Mesenchymal stem cell (in vitro differentiated cells and primary cell): ENCODE measurements at regions not wholly inside any gene's neighbourhood (a gene's known extent, or its start where the extent isn't known, plus 50 kb on each side); places are given as distances from the start of the nearest gene placed in this dataset.

Experiments
- DNase-seq: peaks from one replicate; pipeline ENCODE4 v3.0.0-alpha.2; 2013
- H2AFZ ChIP-seq: one replicate; pipeline ENCODE4 v1.6.1; 2013; ENCODE audit warnings: low read depth, mild to moderate bottlenecking, control low read depth, inconsistent platforms, low read length, moderate library complexity
- H2AK5ac ChIP-seq: 2 replicates; pipeline ENCODE4 v1.6.1; 2013; ENCODE audit warnings: low read length, moderate library complexity, mild to moderate bottlenecking, inconsistent platforms; ENCODE audit not compliant: severe bottlenecking
- H2BK120ac ChIP-seq: one replicate; pipeline ENCODE4 v1.6.1; 2013; ENCODE audit warnings: low read depth, mild to moderate bottlenecking, inconsistent platforms, low read length, moderate library complexity
- H2BK12ac ChIP-seq, 2 experiments: one replicate each; pipeline ENCODE4 v1.6.1; 2013; ENCODE audit warnings: inconsistent platforms in 2 of 2, low read length in 2 of 2, mild to moderate bottlenecking in 2 of 2, moderate library complexity in 2 of 2, control low read depth in 1 of 2
- H2BK15ac ChIP-seq: one replicate; pipeline ENCODE4 v1.6.1; 2013; ENCODE audit warnings: mild to moderate bottlenecking, low read depth, inconsistent platforms; ENCODE audit not compliant: poor library complexity, severe bottlenecking
- H2BK5ac ChIP-seq: 2 replicates; pipeline ENCODE4 v1.6.1; 2013; ENCODE audit warnings: low read depth, mild to moderate bottlenecking, low read length, control low read depth, inconsistent platforms; ENCODE audit not compliant: poor library complexity, severe bottlenecking
- H3K14ac ChIP-seq, 2 experiments: one replicate each; pipeline ENCODE4 v1.6.1; 2013; ENCODE audit warnings: inconsistent platforms in 2 of 2, low read length in 2 of 2, control low read depth in 1 of 2, mild to moderate bottlenecking in 1 of 2, moderate library complexity in 1 of 2
- H3K18ac ChIP-seq, 2 experiments: one replicate each; pipeline ENCODE4 v1.6.1; 2013; ENCODE audit warnings: inconsistent platforms in 2 of 2, low read length in 2 of 2, control low read depth in 1 of 2, low read depth in 1 of 2, mild to moderate bottlenecking in 1 of 2
- H3K23ac ChIP-seq, 2 experiments: one replicate each; pipeline ENCODE4 v1.6.1; 2013; ENCODE audit warnings: inconsistent platforms in 2 of 2, low read length in 2 of 2, mild to moderate bottlenecking in 2 of 2, moderate library complexity in 2 of 2, control low read depth in 1 of 2
- H3K27ac ChIP-seq: 2 replicates; pipeline ENCODE4 v1.5.1; 2013; ENCODE audit warnings: mild to moderate bottlenecking, moderate library complexity, low read length, control low read depth, inconsistent platforms; ENCODE audit not compliant: poor library complexity, severe bottlenecking
- H3K27me3 ChIP-seq, 2 experiments: 2 replicates each; pipeline versions ENCODE4 v1.6.1 to v1.7.0; 2013; ENCODE audit warnings: low read length in 2 of 2, mild to moderate bottlenecking in 2 of 2, moderate library complexity in 2 of 2, control low read depth in 1 of 2, inconsistent platforms in 1 of 2; ENCODE audit not compliant: control insufficient read depth in 1 of 2, insufficient read depth in 1 of 2
- H3K36me3 ChIP-seq, 2 experiments: 2 replicates each; pipeline versions ENCODE4 v1.6.1 to v1.7.0; 2013; ENCODE audit warnings: low read length in 2 of 2, control low read depth in 1 of 2, inconsistent platforms in 1 of 2, low read depth in 1 of 2, mild to moderate bottlenecking in 1 of 2; ENCODE audit not compliant: insufficient read depth in 2 of 2, control insufficient read depth in 1 of 2
- H3K4ac ChIP-seq, 2 experiments: one replicate each; pipeline ENCODE4 v1.6.1; 2013; ENCODE audit warnings: inconsistent platforms in 2 of 2, low read length in 2 of 2, mild to moderate bottlenecking in 2 of 2, moderate library complexity in 2 of 2, control low read depth in 1 of 2, low read depth in 1 of 2
- H3K4me1 ChIP-seq: 2 replicates; pipeline ENCODE4 v1.6.1; 2013; ENCODE audit warnings: low read depth, low read length, control low read depth; ENCODE audit not compliant: control insufficient read depth, insufficient read depth
- H3K4me2 ChIP-seq: 2 replicates; pipeline ENCODE4 v1.6.1; 2013; ENCODE audit warnings: low read length, mild to moderate bottlenecking, inconsistent platforms; ENCODE audit not compliant: poor library complexity, severe bottlenecking
- H3K4me3 ChIP-seq, 2 experiments: 2 replicates each; pipeline versions ENCODE4 v1.5.1 to v1.7.0; 2013; ENCODE audit warnings: low read length in 2 of 2, mild to moderate bottlenecking in 2 of 2, control low read depth in 1 of 2, low read depth in 1 of 2; ENCODE audit not compliant: insufficient read depth in 1 of 2
- H3K79me1 ChIP-seq: replicated peaks from 2 replicates; pipeline ENCODE4 v1.6.1; 2013; ENCODE audit warnings: mild to moderate bottlenecking, control low read depth, low read length, inconsistent platforms; ENCODE audit not compliant: poor library complexity, severe bottlenecking
- H3K9ac ChIP-seq: 2 replicates; pipeline ENCODE4 v1.7.0; 2013; ENCODE audit warnings: mild to moderate bottlenecking, low read length, moderate library complexity
- H3K9me3 ChIP-seq: 2 replicates; pipeline ENCODE4 v1.7.0; 2013; ENCODE audit warnings: mild to moderate bottlenecking, low read length; ENCODE audit not compliant: control insufficient read depth
- H4K8ac ChIP-seq: one replicate; pipeline ENCODE4 v1.6.1; 2013; ENCODE audit warnings: inconsistent platforms, mild to moderate bottlenecking, low read length, moderate library complexity
- H4K91ac ChIP-seq: one replicate; pipeline ENCODE4 v1.6.1; 2013; ENCODE audit warnings: mild to moderate bottlenecking, low read length, inconsistent platforms
- WGBS: methylation state at CpG from one replicate; pipeline ENCODE4 v1.1.7; 2013; ENCODE audit warnings: mixed read lengths; 5-methylcytosine and 5-hydroxymethylcytosine counted together

GRCh38 chr1:118717893-118718292 lies 270.2 kb downstream of the TBX15 start:
- WGBS = 71% methylated on average over 2 of the region's 3 CpGs
- Histone ChIP-seq H3K14ac (no peak overlapping the region), H3K27me3 (no peaks in the 10 kb centered on the region), H3K23ac (no peak overlapping the region), H3K36me3 (no peaks in the 10 kb centered on the region), H3K9ac (no peak overlapping the region), H4K91ac (no peak overlapping the region), H3K4me2 (no peak overlapping the region), H3K4me3 (no peak overlapping the region), H2BK5ac (no peak overlapping the region), H2BK15ac (no peak overlapping the region), H3K79me1 (no peaks in the 10 kb centered on the region), H2BK12ac (no peak overlapping the region), H2AFZ (no peak overlapping the region), H2AK5ac (no peak overlapping the region), H3K4me1 (no peaks in the 10 kb centered on the region), H3K27ac (no peak overlapping the region), H3K4ac (no peak overlapping the region), H3K9me3 (peaks cover 6% of the 10 kb centered on the region), H4K8ac (no peak overlapping the region), H3K18ac (no peak overlapping the region), H2BK120ac (no peak overlapping the region)
- no peak for DNase-seq

DNA sequence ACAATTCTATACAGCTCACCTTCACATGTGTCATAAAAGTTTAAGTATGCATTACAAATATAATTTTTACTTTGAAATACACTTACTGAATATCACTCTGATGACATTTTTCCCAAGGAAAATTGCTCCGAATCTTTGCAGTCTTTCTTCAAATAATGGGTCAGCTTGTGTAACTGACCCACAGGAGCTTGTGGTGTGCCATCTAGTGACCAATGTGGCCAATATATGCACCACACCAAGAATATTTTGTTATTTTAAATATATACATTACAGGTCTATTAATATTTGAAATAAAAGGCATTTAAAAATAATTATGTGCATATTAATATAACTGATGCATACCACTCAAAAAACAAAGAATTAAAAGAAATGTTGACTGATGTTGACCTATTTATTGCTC lies 271.4 kb downstream of the TBX15 start:
- Histone ChIP-seq H2BK120ac (no peak overlapping the region), H3K18ac (no peak overlapping the region), H3K9me3 (peaks cover 6% of the 10 kb centered on the region), H3K27me3 (no peaks in the 10 kb centered on the region), H4K8ac (no peak overlapping the region), H2BK12ac (no peak overlapping the region), H2BK15ac (no peak overlapping the region), H3K4me2 (no peak overlapping the region), H3K4me3 (no peak overlapping the region), H3K36me3 (no peaks in the 10 kb centered on the region), H3K79me1 (no peaks in the 10 kb centered on the region), H3K27ac (no peak overlapping the region), H3K4ac (no peak overlapping the region), H3K23ac (no peak overlapping the region), H2AFZ (no peak overlapping the region), H2BK5ac (no peak overlapping the region), H3K4me1 (no peaks in the 10 kb centered on the region), H3K9ac (no peak overlapping the region), H2AK5ac (no peak overlapping the region), H4K91ac (no peak overlapping the region), H3K14ac (no peak overlapping the region)
- no peak for DNase-seq
- no CpG with 5 or more reads among the region's 1 CpG for WGBS

GRCh38 chr1:118711356-118711755 lies 276.8 kb downstream of the TBX15 start:
- no peaks in the 10 kb centered on the region for H3K36me3 ChIP-seq

GRCh38 chr1:118698911-118699310 lies 289.2 kb downstream of the TBX15 start:
- no peak overlapping the region for H4K8ac ChIP-seq
- no peak overlapping the region for H2BK120ac ChIP-seq
- no peak overlapping the region for H4K91ac ChIP-seq
- no peak overlapping the region for H2AFZ ChIP-seq
- no peak overlapping the region for H2AK5ac ChIP-seq
- no peak overlapping the region for H2BK15ac ChIP-seq
- no peaks in the 10 kb centered on the region for H3K79me1 ChIP-seq
- DNase-seq = no peak
- WGBS = 40% methylated on average over 1 of the region's 2 CpGs
- H3K27me3 ChIP-seq = no peaks in the 10 kb centered on the region
- no peak overlapping the region for H3K14ac ChIP-seq
- no peak overlapping the region for H3K18ac ChIP-seq
- H3K4me2 ChIP-seq = no peak overlapping the region
- H3K9me3 ChIP-seq = no peaks in the 10 kb centered on the region
- no peak overlapping the region for H3K4ac ChIP-seq
- no peak overlapping the region for H3K27ac ChIP-seq
- no peak overlapping the region for H2BK5ac ChIP-seq
- H3K23ac ChIP-seq = no peak overlapping the region
- no peaks in the 10 kb centered on the region for H3K4me1 ChIP-seq
- no peak overlapping the region for H2BK12ac ChIP-seq
- H3K36me3 ChIP-seq = no peaks in the 10 kb centered on the region
- no peak overlapping the region for H3K9ac ChIP-seq
- H3K4me3 ChIP-seq = no peak overlapping the region

More at GRCh38 chr1:118711356-118711755, 276.8 kb downstream of the TBX15 start:
- Histone ChIP-seq H3K4me1 (no peaks in the 10 kb centered on the region), H3K4me2 (no peak overlapping the region), H2BK15ac (no peak overlapping the region), H2BK12ac (no peak overlapping the region), H3K79me1 (no peaks in the 10 kb centered on the region), H3K4ac (no peak overlapping the region), H2BK120ac (no peak overlapping the region), H4K91ac (no peak overlapping the region), H2AFZ (no peak overlapping the region), H2BK5ac (no peak overlapping the region), H2AK5ac (no peak overlapping the region), H4K8ac (no peak overlapping the region), H3K9me3 (no peaks in the 10 kb centered on the region), H3K27me3 (no peaks in the 10 kb centered on the region), H3K27ac (no peak overlapping the region), H3K9ac (no peak overlapping the region), H3K4me3 (no peak overlapping the region), H3K23ac (no peak overlapping the region), H3K18ac (no peak overlapping the region), H3K14ac (no peak overlapping the region)
- DNase-seq = no peak
- WGBS = 32% methylated on average over 1 of the region's 2 CpGs
